OCI-LY7 (cell line): ENCODE measurements at regions not wholly inside any gene's neighbourhood (a gene's known extent, or its start where the extent isn't known, plus 50 kb on each side); places are given as distances from the start of the nearest gene placed in this dataset.

Source experiments
- BruUV-seq: library from RNA; stranded (reverse); fragments of 400-500 nt; replicated peaks from 2 replicates; lab custom pipeline; 2021; lab: Mats Ljungman, UMichigan
- CTCF ChIA-PET: fragments of 300-600 bp; sonication (Branson Sonifier 250); formaldehyde crosslinking; loops from one replicate; lab custom pipeline; 2022; ENCODE audit warnings: antibody characterized with exemption; ENCODE audit not compliant: unreplicated experiment; lab: Charles Lee
- POLR2A ChIA-PET: fragments of 300-600 bp; sonication (Branson Sonifier 250); formaldehyde crosslinking; loops from one replicate; lab custom pipeline; 2022; ENCODE audit warnings: antibody characterized with exemption; lab: Charles Lee
- DNase-seq: peaks from one replicate; pipeline ENCODE4 v3.0.0-alpha.2; 2015; ENCODE audit warnings: low spot score
- H2AFZ ChIP-seq: fragments of 200-600 bp; sonication (generic), shearing (Covaris generic); 2 replicates; pipeline ENCODE4 v1.6.1; 2014; ENCODE audit warnings: mild to moderate bottlenecking, antibody characterized with exemption, low read length, moderate library complexity
- H3K27ac ChIP-seq: fragments of 200-600 bp; sonication (generic); 2 replicates; pipeline ENCODE4 v1.5.1; 2014; ENCODE audit warnings: mixed run types, low read depth, mild to moderate bottlenecking, moderate library complexity, low read length, inconsistent platforms; ENCODE audit not compliant: poor library complexity, severe bottlenecking
- H3K36me3 ChIP-seq: fragments of 200-600 bp; sonication (generic); 2 replicates; pipeline ENCODE4 v1.6.1; 2014; ENCODE audit warnings: mild to moderate bottlenecking, antibody characterized with exemption, low read length, moderate library complexity, mixed read lengths; ENCODE audit not compliant: insufficient read depth
- H3K4me1 ChIP-seq: fragments of 200-600 bp; sonication (generic); 2 replicates; pipeline ENCODE4 v1.5.1; 2014; ENCODE audit warnings: mild to moderate bottlenecking, low read length; ENCODE audit not compliant: insufficient read depth, poor library complexity, severe bottlenecking
- H3K4me2 ChIP-seq: fragments of 200-600 bp; sonication (generic); 2 replicates; pipeline ENCODE4 v1.6.1; 2014; ENCODE audit warnings: mild to moderate bottlenecking, low read length
- H3K4me3 ChIP-seq: fragments of 200-600 bp; sonication (generic); 2 replicates; pipeline ENCODE4 v1.5.1; 2014; ENCODE audit warnings: mild to moderate bottlenecking, low read depth, low read length; ENCODE audit not compliant: poor library complexity, severe bottlenecking
- H3K79me2 ChIP-seq: fragments of 200-600 bp; sonication (generic); 2 replicates; pipeline ENCODE4 v1.6.1; 2016; ENCODE audit warnings: low read depth, mild to moderate bottlenecking, low read length, moderate library complexity, mixed read lengths; ENCODE audit not compliant: insufficient read depth
- H3K9me2 ChIP-seq: fragments of 200-600 bp; sonication (generic); 2 replicates; pipeline ENCODE4 v1.6.1; 2016; ENCODE audit warnings: mild to moderate bottlenecking, low read length, mixed read lengths; ENCODE audit not compliant: insufficient read depth
- H3K9me3 ChIP-seq: fragments of 200-600 bp; sonication (generic); 2 replicates; pipeline ENCODE4 v1.6.1; 2014; ENCODE audit warnings: mild to moderate bottlenecking, mixed run types, low read length, mixed read lengths
- H4K20me1 ChIP-seq: fragments of 200-600 bp; sonication (generic); 2 replicates; pipeline ENCODE4 v1.6.1; 2014; ENCODE audit warnings: mild to moderate bottlenecking, antibody characterized with exemption, low read length, moderate library complexity, mixed read lengths; ENCODE audit not compliant: insufficient read depth
- EZH2phosphoT487 ChIP-seq: fragments of 200-600 bp; sonication (generic); IDR thresholded peaks from 2 replicates; pipeline ENCODE4 v1.6.1; 2018; ENCODE audit warnings: low read depth, borderline replicate concordance, mild to moderate bottlenecking, mixed run types, antibody characterized with exemption, low read length, moderate library complexity, mixed read lengths
- intact Hi-C: fragments of 100-400 bp; cut with micrococcal nuclease; formaldehyde crosslinking; loops from one replicate; pipeline ENCODE4 v1.10.0; 2022; ENCODE audit not compliant: unreplicated experiment
- TF ChIP-seq, protein P1 (sequence below): fragments of 200-600 bp; sonication (generic); conservative IDR thresholded peaks from 2 replicates; pipeline ENCODE4 v1.5.1; 2014; ENCODE audit warnings: mild to moderate bottlenecking, antibody characterized with exemption, low read length, moderate library complexity, mixed read lengths

DNA sequence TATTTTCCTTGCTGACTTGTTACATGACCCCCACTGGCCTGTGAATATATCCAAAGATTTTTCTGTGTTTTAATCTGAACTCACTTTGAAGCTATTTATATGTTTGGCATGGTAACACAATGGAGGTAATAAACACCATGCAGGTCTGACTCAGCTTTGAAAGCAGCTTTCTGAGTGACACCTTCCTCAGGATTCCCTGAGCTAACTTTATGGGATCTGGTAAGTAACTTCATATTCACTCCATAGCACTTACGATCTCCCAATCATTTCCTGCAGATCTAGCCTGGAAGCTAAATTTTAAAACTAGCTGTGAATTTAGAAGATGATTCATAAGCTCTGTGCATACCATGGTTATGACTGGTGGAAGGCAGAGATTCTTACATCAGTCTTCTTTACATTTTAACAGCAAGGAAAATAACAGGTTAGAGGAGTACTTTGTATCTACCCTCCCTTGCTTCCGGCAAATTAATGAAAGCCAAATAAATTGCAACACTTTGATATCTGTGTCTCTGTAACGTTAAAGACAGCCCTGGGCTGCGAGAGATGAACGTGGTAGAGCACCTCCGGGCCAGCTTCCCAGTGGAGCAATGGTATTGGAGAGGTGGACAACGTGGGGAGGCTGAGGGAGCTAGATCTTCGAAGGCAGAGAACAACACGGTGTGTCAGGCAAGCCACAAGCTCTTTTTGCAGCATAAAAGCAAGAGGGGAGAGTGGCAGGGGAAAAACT lies 170.2 kb upstream of the KLF14 start:
- Histone ChIP-seq H3K79me2 (no peaks in the 10 kb centered on the region; the same call in 1 of the 2 replicates), H2AFZ (no peak overlapping the region), H3K9me2 (no peaks in the 10 kb centered on the region), H3K4me3 (no peak overlapping the region), H3K27ac (no peak overlapping the region), H4K20me1 (no peaks in the 10 kb centered on the region), H3K4me1 (peaks cover 19% of the 10 kb centered on the region), H3K4me2 (no peak overlapping the region), H3K9me3 (no peaks in the 10 kb centered on the region), H3K36me3 (peaks cover 3% of the 10 kb centered on the region)
- ChIA-PET POLR2A (interaction anchor here (0.6 to 2.9 kb wide), 8 partner anchors 8 to 869 kb away, joined by 3 to 20 read pairs (median 3); no protein-coding TSS in a partner anchor), CTCF (no interaction called here)
- no TSS peak for BruUV-seq
- DNase-seq = no peak
- intact Hi-C loops = no loop called here
- TF ChIP-seq, protein P1, sequence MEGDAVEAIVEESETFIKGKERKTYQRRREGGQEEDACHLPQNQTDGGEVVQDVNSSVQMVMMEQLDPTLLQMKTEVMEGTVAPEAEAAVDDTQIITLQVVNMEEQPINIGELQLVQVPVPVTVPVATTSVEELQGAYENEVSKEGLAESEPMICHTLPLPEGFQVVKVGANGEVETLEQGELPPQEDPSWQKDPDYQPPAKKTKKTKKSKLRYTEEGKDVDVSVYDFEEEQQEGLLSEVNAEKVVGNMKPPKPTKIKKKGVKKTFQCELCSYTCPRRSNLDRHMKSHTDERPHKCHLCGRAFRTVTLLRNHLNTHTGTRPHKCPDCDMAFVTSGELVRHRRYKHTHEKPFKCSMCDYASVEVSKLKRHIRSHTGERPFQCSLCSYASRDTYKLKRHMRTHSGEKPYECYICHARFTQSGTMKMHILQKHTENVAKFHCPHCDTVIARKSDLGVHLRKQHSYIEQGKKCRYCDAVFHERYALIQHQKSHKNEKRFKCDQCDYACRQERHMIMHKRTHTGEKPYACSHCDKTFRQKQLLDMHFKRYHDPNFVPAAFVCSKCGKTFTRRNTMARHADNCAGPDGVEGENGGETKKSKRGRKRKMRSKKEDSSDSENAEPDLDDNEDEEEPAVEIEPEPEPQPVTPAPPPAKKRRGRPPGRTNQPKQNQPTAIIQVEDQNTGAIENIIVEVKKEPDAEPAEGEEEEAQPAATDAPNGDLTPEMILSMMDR = no peak
- no peak for TF ChIP-seq EZH2phosphoT487

DNA sequence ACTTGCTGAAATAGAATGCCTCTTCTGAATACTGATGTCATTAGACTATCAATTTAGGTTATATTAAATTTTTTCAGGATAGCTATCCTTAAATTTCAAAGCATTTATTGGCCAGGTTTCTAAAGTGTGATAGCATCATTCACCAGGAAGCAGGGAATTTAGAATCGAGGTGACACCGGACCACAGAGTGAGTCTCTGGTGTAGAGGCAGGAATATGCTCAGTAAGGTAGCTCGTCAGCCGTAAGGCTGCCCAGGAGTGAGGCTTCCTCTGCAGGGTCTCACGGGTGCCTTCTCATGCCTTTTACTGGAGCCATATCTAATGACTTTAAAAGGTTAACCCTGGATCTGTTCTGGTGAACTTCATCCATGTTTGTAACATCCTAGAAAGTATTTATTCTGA lies 170.8 kb upstream of the KLF14 start:
- no peak overlapping the region for H2AFZ ChIP-seq
- H3K36me3 ChIP-seq = 0 out of 2 replicates have a peak, but pooled peaks cover 3% of the 10 kb centered on the region
- ChIA-PET CTCF (no interaction called here), POLR2A (interaction anchor here (0.6 to 2.9 kb wide), 6 partner anchors 8 to 870 kb away, joined by 3 to 20 read pairs (median 3); no protein-coding TSS in a partner anchor)
- no peaks in the 10 kb centered on the region for H3K9me3 ChIP-seq
- no peaks in the 10 kb centered on the region for H3K9me2 ChIP-seq
- TF ChIP-seq, protein P1 = no peak
- no peak for TF ChIP-seq EZH2phosphoT487
- no peak for DNase-seq
- no TSS peak for BruUV-seq
- H3K79me2 ChIP-seq = no peaks in the 10 kb centered on the region
- H3K4me1 ChIP-seq = peaks cover 13% of the 10 kb centered on the region
- H4K20me1 ChIP-seq = no peaks in the 10 kb centered on the region
- no peak overlapping the region for H3K27ac ChIP-seq
- H3K4me3 ChIP-seq = no peak overlapping the region
- H3K4me2 ChIP-seq = no peak overlapping the region
- intact Hi-C loops = no loop called here

DNA sequence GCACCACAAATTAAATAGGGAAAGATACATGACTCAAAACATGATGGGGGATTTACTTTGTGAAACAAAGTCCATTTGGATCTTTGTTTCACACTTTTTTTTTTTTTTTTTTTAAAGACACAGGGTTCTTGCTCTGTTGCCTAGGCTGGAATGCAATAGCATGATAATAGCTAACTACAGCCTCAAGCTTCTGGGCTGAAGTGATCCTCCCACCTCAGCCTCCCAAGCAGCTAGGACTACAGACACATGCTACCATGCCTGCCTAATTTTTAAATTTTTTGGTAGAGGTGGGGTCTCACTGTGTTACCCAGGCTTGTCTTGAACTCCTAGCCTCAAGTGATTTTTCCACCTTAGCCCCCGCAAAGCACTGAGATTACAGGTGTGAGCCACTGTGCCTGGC lies 172.6 kb upstream of the KLF14 start:
- POLR2A ChIA-PET = no interaction called here
- Histone ChIP-seq H3K4me1 (no peaks in the 10 kb centered on the region), H3K9me2 (no peaks in the 10 kb centered on the region), H3K36me3 (peaks cover 6% of the 10 kb centered on the region; the same call in 1 of the 2 replicates), H3K27ac (no peak overlapping the region), H3K9me3 (no peaks in the 10 kb centered on the region), H4K20me1 (no peaks in the 10 kb centered on the region), H2AFZ (no peak overlapping the region), H3K4me3 (no peak overlapping the region), H3K79me2 (peaks cover 3% of the 10 kb centered on the region; the same call in 1 of the 2 replicates), H3K4me2 (no peak overlapping the region)
- BruUV-seq = no TSS peak
- CTCF ChIA-PET = no interaction called here
- no peak for DNase-seq
- intact Hi-C loops = no loop called here
- TF ChIP-seq, protein P1 = no peak
- TF ChIP-seq EZH2phosphoT487 = no peak
